HG02763 (cell line): ENCODE measurements at regions not wholly inside any gene's neighbourhood (a gene's known extent, or its start where the extent isn't known, plus 50 kb on each side); places are given as distances from the start of the nearest gene placed in this dataset.
"Not testable (repeated sequence)": the region's sequence is repeated elsewhere in the genome, so short reads cannot be mapped to it uniquely, and the experiment has no call there.

Experiments used
- ATAC-seq: cut with Tn5 transposase; IDR thresholded peaks from one replicate; pipeline ENCODE4 v1.9.1; 2021; ENCODE audit warnings: mild to moderate bottlenecking, moderate library complexity; ENCODE audit not compliant: unreplicated experiment

- ATAC-seq, result no peak
Observed at GRCh38 chr10:14429043-14429700, 98.4 kb upstream of the FRMD4A start.

GRCh38 chr10:14425034-14425433 lies 94.3 kb upstream of the FRMD4A start:
- no peak for ATAC-seq

- no peak for ATAC-seq
Observed at GRCh38 chr10:14423111-14423744, 92.5 kb upstream of the FRMD4A start.

- no peak for ATAC-seq
Observed at GRCh38 chr10:14422431-14422830, 91.7 kb upstream of the FRMD4A start.

- no peak for ATAC-seq
Observed at GRCh38 chr10:14421941-14422340, 91.2 kb upstream of the FRMD4A start.

GRCh38 chr10:14417336-14417735 lies 86.6 kb upstream of the FRMD4A start:
- ATAC-seq, result not testable (repeated sequence)

- ATAC-seq, result no peak
Observed at GRCh38 chr10:14416308-14416700, 85.6 kb upstream of the FRMD4A start.

- no peak for ATAC-seq
Observed at GRCh38 chr10:14415676-14416307, 85.1 kb upstream of the FRMD4A start.

GRCh38 chr10:14414901-14415300 lies 84.2 kb upstream of the FRMD4A start:
- ATAC-seq, result no peak

GRCh38 chr10:14413523-14413922 lies 82.8 kb upstream of the FRMD4A start:
- ATAC-seq, result no peak

GRCh38 chr10:14412624-14413023 lies 81.9 kb upstream of the FRMD4A start:
- ATAC-seq, result no peak

- no peak for ATAC-seq
Observed at GRCh38 chr10:14409856-14410458, 79.2 kb upstream of the FRMD4A start.

- ATAC-seq, result no peak
Observed at GRCh38 chr10:14409247-14409646, 78.5 kb upstream of the FRMD4A start.

GRCh38 chr10:14408139-14408538 lies 77.4 kb upstream of the FRMD4A start:
- ATAC-seq, result no peak

GRCh38 chr10:14407567-14407966 lies 76.8 kb upstream of the FRMD4A start:
- ATAC-seq, result no peak

GRCh38 chr10:14405076-14406065 lies 74.6 kb upstream of the FRMD4A start:
- no peak for ATAC-seq

- no peak for ATAC-seq
Observed at GRCh38 chr10:14403881-14404623, 73.3 kb upstream of the FRMD4A start.

- no peak for ATAC-seq
Observed at GRCh38 chr10:14403359-14403758, 72.6 kb upstream of the FRMD4A start.

- no peak for ATAC-seq
Observed at GRCh38 chr10:14399641-14400040, 68.9 kb upstream of the FRMD4A start.

GRCh38 chr10:14397066-14397465 lies 66.3 kb upstream of the FRMD4A start:
- no peak for ATAC-seq
